Stomach (tissue), 8 donors: ENCODE measurements at regions not wholly inside any gene's neighbourhood (a gene's known extent, or its start where the extent isn't known, plus 50 kb on each side); places are given as distances from the start of the nearest gene placed in this dataset.

Experiments
- DNase-seq, 2 donors: peaks; one replicate each; pipeline versions ENCODE4 v3.0.0 to v3.0.0-alpha.2; 2013 to 2019
- H3K27ac ChIP-seq, 5 donors: fragments of 200-600 bp in 4 of 5; sonication (generic) in 4 of 5; one replicate each; pipeline ENCODE4 v1.5.1; 2013 to 2019; ENCODE audit warnings: mild to moderate bottlenecking in 1 of 5, moderate library complexity in 1 of 5
- H3K27me3 ChIP-seq, 3 donors: fragments of 200-600 bp; sonication (generic); one replicate each; pipeline ENCODE4 v1.5.1; 2017 to 2019; ENCODE audit warnings: mixed run types in 1 of 3
- H3K36me3 ChIP-seq, 4 donors: fragments of 200-600 bp; sonication (generic); 1 replicate in 3 of 4; 2 replicates in 1 of 4; pipeline ENCODE4 v1.5.1; 2016 to 2019
- H3K4me1 ChIP-seq, 4 donors: fragments of 200-600 bp; sonication (generic); one replicate each; pipeline ENCODE4 v1.5.1; 2016 to 2019
- H3K4me3 ChIP-seq, 4 donors: fragments of 200-600 bp; sonication (generic) in 3 of 4; one replicate each; pipeline ENCODE4 v1.5.1; 2016 to 2019; ENCODE audit warnings: mild to moderate bottlenecking in 1 of 4
- H3K9me3 ChIP-seq, 4 donors: fragments of 200-600 bp; sonication (generic); one replicate each; pipeline ENCODE4 v1.5.1; 2016 to 2019
- CTCF ChIP-seq, 7 experiments: fragments of 450-650 bp in 4 of 7; fragments of 200-600 bp in 3 of 7; sonication (generic) in 3 of 7; IDR thresholded peaks; one replicate each; pipeline ENCODE4 v1.5.1; 2016 to 2019; ENCODE audit warnings: antibody characterized with exemption in 7 of 7, control low read depth in 2 of 7, mild to moderate bottlenecking in 1 of 7
- EP300 ChIP-seq: sonication (generic); formaldehyde crosslinking; IDR thresholded peaks from one replicate; pipeline ENCODE4 v1.6.1; 2017; ENCODE audit warnings: antibody characterized with exemption
- POLR2A ChIP-seq, 4 donors: fragments of 450-650 bp; IDR thresholded peaks; one replicate each; pipeline ENCODE4 v1.6.1; 2016; ENCODE audit warnings: antibody characterized with exemption in 4 of 4, control low read depth in 2 of 4, mild to moderate bottlenecking in 1 of 4, moderate library complexity in 1 of 4
- POLR2AphosphoS5 ChIP-seq, 3 donors: sonication (generic); formaldehyde crosslinking; IDR thresholded peaks; one replicate each; pipeline ENCODE4 v1.6.1; 2016; ENCODE audit warnings: antibody characterized with exemption in 3 of 3
- WGBS, 5 donors: extraction: QIAGEN DNeasy Blood & Tissue Kit in 3 of 5; methylation state at CpG; one replicate each; pipeline versions ENCODE4 v1.1.5 to v1.1.7; 2013 to 2018; 5-methylcytosine and 5-hydroxymethylcytosine counted together
- intact Hi-C: fragments of 100-400 bp; cut with DNase I; formaldehyde crosslinking; loops from one replicate; pipeline ENCODE4 v1.15.1; 2023; ENCODE audit warnings: low total_unique reads
- donor health status: healthy with polysubstance abuse.
- donor health status: Bipolar disorder and iron deficiency.
- donor health status: healthy.

- DNase-seq: no peak
- H3K27me3 ChIP-seq: no peaks in the 10 kb centered on the region
- no peak overlapping the region for H3K4me3 ChIP-seq
- intact Hi-C loops: no loop called here
- H3K27ac ChIP-seq: no peak overlapping the region
- H3K36me3 ChIP-seq: no peaks in the 10 kb centered on the region
- 76 to 83% (median 82%) methylated on average over 2 of the region's 2 CpGs for WGBS, 5 donors
- H3K9me3 ChIP-seq: peaks cover 0 to 16% (median 7%) of the 10 kb centered on the region in 4 donors
- TF ChIP-seq EP300 (no peak), POLR2AphosphoS5 (IDR thresholded peaks at IDR 0.05) (no peak), CTCF (IDR thresholded peaks at IDR 0.05) (no peak), POLR2A (IDR thresholded peaks at IDR 0.05) (no peak)
- H3K4me1 ChIP-seq: no peaks in the 10 kb centered on the region
Observed at GRCh38 chr5:110169461-110169860, 479.7 kb downstream of the MAN2A1 start.

GRCh38 chr5:110177729-110178128 is 488.0 kb downstream of the MAN2A1 start:
- Histone ChIP-seq H3K27ac (no peak overlapping the region), H3K36me3 (no peaks in the 10 kb centered on the region), H3K4me3 (no peak overlapping the region), H3K27me3 (no peaks in the 10 kb centered on the region), H3K9me3 (no peaks in the 10 kb centered on the region), H3K4me1 (no peaks in the 10 kb centered on the region)
- intact Hi-C loops: no loop called here
- WGBS, 5 donors: 85 to 89% (median 87%) methylated on average over 2 of the region's 2 CpGs
- TF ChIP-seq POLR2A (IDR thresholded peaks at IDR 0.05) (no peak), CTCF (IDR thresholded peaks at IDR 0.05) (no peak), POLR2AphosphoS5 (IDR thresholded peaks at IDR 0.05) (no peak), EP300 (no peak)
- no peak for DNase-seq

- no peak for TF ChIP-seq POLR2AphosphoS5 (IDR thresholded peaks at IDR 0.05)
- no peak for TF ChIP-seq EP300
- TF ChIP-seq CTCF (IDR thresholded peaks at IDR 0.05): no peak
- no peak for TF ChIP-seq POLR2A (IDR thresholded peaks at IDR 0.05)
- H3K36me3 ChIP-seq: no peaks in the 10 kb centered on the region
- no peak overlapping the region for H3K4me3 ChIP-seq
- H3K27ac ChIP-seq: no peak overlapping the region
- H3K27me3 ChIP-seq: no peaks in the 10 kb centered on the region
- intact Hi-C loops: no loop called here
- no peaks in the 10 kb centered on the region for H3K4me1 ChIP-seq
- WGBS, 5 donors: 64 to 75% (median 69%) methylated on average over 2 of the region's 2 CpGs
- no peaks in the 10 kb centered on the region for H3K9me3 ChIP-seq
- no peak for DNase-seq
Observed at GRCh38 chr5:110179321-110179720, 489.6 kb downstream of the MAN2A1 start.

GRCh38 chr5:110194191-110194590 is 504.5 kb downstream of the MAN2A1 start:
- H3K9me3 ChIP-seq: no peaks in the 10 kb centered on the region
- no peaks in the 10 kb centered on the region for H3K4me1 ChIP-seq
- no peaks in the 10 kb centered on the region for H3K36me3 ChIP-seq
- TF ChIP-seq EP300 (no peak), POLR2A (IDR thresholded peaks at IDR 0.05) (no peak), POLR2AphosphoS5 (IDR thresholded peaks at IDR 0.05) (no peak), CTCF (IDR thresholded peaks at IDR 0.05) (no peak)
- no peak for DNase-seq
- H3K27me3 ChIP-seq: no peaks in the 10 kb centered on the region
- intact Hi-C loops: no loop called here
- H3K4me3 ChIP-seq: no peak overlapping the region
- H3K27ac ChIP-seq: no peak overlapping the region
